Cerebellar cortex (tissue), 1 donor: ENCODE measurements at regions not wholly inside any gene's neighbourhood (a gene's known extent, or its start where the extent isn't known, plus 50 kb on each side); places are given as distances from the start of the nearest gene placed in this dataset.
"Not testable (repeated sequence)": the region's sequence is repeated elsewhere in the genome, so short reads cannot be mapped to it uniquely, and the experiment has no call there.

ENCODE experiments used
- DNase-seq: peaks from one replicate; pipeline ENCODE4 v3.0.0-alpha.2; 2015; ENCODE audit warnings: low spot score

DNA sequence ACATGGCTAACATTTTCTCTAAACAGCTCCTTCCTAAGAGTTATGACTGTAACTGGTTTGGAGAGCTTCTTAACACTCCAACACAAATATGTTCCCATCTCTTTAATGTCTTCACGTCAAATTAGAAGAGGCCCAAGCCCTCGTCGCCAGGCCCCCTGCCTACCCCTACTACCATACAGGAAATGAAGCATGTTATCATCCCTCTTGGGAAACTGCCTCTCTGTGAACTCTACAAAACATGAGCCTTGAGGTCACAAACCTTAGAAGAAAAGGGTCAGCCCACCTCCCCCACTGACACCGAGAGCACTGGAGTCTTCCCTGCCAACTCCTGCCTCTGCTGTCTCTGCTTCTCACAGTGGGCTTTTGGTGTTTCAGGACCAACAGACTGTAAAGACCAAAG, 243.1 kb upstream of the STT3B start:
- no peak for DNase-seq

DNA sequence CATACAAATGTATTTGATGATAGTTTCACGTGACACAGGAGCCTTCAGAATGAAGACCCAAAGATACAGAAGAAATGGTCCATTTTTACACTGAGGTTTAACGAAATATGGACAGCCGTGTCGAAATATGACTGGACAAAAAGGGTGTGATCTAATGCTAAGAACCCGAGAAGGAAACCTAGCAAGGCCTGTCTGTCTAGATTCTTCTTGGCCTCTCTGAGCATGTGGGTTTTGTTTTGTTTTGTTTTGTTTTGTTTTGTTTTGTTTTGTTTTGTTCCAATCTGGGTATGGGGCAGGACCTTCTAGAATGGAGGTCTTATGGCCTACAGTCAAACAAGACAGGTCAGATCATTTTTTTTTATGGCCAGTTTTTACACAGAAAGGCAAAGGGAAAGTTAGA, 242.7 kb upstream of the STT3B start:
- DNase-seq: no peak

DNA sequence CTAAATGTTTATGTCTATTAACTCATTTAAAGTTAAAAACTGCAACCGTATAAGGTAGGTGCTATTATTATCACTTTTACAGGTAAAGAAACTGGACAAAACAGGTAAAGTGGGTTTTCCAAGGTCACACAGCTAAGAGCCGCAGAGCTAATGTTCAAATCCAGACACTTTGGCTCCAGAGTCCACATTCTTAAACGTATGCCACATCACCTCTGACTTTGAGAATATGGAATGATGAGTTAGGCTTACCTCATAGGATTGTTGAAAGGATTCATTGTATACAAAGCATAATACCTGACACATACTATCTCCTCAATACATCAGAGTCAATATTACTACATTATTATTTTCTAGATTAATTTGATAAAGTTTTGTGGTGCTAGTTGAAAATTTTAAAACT, 240.9 kb upstream of the STT3B start:
- DNase-seq: no peak

DNA sequence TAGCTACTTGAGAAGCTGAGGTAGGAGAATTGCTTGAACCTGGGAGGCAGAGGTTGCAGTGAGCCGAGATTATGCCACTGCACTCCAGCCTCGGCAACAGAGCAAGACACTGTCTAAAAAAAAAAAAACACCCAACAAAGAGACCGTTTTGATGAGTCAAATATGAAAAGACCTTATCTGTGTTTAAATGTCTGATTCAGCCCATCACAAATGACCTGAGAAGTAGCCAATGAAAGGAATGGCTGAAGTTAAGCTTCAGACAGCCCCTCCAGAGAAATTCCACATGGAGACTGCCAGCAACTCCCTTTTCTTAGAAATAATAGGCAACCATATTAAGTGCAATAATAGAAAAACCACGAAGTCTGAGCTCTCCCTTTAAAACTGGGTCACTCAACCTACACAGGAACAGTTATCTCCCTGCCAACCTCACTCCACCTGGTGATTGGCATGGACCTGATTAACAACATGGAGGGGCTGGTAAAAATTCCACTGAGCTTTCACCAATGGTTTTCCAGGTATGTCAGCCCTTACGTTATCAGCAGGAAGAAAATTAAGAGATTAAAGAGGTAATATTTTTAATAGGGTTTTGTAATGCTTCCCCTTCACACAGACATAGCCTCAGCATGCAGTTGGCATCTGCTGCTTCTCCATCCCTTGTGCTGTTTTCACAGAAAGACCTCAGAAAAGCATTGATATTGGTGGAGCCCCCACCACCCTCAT, 238.1 kb upstream of the STT3B start:
- peak; percentile 3 for DNase-seq

DNA sequence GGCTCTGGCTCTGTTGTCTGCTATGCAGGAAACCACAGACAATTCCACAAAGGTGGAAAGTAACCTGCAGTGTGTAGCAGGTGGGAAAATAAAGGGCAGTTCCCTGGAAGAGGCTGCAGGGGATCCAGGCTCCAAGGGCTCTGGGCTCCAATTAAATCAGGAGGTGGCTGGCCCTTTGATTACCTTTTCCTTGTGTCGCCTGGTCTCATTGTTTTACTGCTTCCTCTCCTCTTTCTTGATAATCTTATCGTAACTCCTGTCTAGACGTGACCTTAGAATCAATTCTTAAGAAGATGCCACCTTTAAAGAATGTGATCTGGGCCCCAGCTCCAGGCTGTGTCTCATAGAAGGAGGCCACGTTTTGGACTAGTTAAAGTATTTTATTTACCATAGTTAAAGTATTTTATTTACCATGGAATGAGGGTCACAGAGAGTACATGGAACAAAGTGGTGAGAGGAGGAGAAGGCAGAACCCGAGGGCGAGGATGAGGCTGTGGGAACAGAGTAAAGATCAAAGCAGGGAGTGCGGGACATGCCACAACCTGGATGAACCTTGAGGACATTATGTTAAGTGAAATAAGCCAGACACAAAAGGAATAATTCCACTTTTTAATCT, 237.5 kb upstream of the STT3B start:
- DNase-seq: no peak

DNA sequence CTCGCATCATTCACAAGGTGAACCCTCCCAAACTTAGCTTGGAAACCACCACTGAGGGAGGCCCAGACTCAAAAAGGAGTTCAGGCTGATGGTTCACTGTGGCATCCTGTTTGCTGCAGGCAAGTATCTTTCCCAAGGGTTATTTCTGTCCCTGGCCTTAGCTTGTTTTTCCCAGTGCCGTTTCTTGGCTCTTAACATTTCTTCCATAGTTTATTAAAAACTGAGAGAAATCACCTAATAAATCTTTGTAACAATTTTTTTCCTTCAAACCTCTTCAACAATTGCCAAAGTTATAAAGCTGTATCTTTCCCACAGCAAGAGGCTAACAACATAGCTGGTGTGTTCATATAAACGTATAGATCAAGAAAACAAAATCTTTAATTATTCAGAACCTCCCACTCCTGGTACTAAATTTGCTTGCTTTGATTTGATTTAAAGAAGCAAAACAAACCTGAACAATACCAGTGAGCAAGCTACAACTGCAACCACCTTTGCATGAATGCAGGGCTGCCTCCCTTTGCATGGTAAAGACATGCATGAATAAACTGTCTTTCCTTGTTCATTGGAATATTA, 234.9 kb upstream of the STT3B start:
- DNase-seq: no peak

DNA sequence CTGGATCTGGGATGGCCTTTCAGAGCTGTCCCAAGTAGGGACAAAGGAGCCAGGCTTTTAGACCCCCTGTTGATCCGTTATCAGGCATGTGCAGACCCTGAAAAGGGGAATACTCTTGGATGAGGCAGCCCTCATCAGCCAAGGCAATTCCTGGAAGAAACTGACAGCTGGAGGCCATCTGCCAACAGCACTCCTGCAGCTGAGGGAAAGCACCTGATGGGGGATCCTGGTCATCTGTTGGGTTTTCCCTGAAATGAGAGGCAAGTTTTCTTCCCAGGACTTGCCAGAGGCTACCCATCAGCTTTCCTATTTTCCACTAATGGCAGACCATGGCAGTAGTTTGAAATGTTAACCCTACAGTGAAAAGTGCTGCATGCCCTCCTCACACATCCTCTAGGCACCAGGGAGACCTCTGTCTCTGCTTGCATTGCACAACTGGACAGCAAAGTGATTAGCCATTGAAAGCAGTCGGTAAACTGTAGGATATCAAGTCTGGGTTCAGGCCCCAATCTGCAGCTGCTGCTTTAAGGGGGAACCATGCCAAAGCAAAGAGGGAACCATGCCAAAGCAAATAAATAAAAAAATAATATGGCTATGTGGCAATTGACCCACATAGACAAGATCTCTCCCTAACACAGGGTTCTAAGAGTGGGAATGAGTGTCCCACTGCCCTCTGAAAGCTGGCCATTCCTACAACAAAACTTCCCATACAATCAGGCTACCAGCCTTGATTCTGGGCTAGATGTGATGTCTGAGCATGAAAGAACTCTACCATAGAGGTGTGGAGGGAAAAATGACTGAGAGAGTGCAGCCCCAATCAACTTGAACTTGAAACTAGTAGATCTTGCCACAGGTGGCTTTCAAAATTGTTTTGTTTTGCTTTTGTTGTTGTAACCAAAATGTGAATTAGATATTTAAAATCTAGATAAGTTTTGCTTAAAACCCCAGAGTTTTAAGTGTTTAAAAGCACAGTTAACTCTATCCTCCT, 232.0 kb upstream of the STT3B start:
- no peak for DNase-seq

DNA sequence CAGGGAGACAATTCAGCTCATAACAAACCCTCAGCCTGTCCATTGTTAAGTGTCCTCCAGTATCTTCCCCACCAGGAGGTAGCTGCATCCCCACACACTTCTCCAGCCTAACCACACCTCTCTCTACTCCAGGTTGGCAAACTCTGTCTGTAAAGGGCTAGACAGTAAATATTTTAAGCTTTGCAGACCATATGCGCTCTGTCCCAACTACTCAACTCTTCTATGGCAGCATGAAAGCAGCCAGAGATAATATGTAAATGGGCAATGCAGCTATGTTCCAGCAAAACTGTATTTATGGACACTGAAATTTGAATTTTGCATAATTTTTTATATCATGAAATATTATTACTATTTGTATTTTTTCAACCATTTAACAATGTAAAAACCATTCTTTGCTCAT, 230.4 kb upstream of the STT3B start:
- no peak for DNase-seq

DNA sequence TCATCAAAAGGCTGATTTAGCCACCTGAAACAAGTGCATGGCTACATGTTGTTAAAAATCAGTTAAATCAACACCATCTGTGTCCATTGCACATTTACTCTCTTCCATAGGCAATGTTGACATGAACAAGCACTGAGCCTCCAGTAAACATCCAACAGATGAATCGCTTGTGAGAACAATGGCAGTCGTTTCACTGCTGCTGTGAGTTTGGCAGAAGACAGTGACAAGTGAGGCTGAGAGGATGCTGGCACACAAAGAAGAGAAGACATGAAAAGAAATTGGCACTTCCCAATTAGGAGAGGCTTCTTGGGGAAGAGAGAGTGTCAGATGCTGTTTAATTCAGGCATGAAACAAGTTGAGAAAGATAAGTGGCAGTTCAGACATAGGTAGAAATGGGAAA, 227.4 kb upstream of the STT3B start:
- DNase-seq: no peak

DNA sequence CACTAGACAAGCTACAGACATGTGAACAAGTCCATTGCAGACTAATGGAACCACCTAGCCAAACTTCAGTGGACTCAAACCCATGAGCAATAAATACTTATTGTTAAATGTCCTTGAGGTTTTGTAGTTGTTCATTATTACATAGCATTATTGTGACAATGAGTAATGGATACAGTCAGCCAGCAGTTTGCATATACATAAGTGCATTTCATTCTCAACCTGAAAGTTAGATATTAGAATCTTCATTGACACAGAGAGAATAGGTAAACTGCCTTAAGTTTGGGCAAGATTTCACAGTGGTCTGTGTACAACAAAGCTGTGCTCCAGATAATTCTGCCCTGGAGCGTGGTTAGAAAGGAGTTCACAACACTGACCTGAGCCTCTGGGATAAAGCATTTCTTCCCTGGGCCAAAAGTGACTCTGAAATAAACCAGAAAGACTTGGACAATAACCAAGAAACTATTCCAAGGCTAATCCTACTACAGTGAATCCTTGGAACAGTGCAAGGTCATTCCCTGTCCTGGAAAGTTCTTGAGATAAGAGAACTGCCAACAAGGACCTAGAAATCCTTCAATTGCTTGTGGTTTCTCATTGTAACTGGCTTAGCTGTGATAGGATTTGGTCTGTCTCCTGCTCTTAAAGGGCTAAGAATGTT, 225.5 kb upstream of the STT3B start:
- no peak for DNase-seq

DNA sequence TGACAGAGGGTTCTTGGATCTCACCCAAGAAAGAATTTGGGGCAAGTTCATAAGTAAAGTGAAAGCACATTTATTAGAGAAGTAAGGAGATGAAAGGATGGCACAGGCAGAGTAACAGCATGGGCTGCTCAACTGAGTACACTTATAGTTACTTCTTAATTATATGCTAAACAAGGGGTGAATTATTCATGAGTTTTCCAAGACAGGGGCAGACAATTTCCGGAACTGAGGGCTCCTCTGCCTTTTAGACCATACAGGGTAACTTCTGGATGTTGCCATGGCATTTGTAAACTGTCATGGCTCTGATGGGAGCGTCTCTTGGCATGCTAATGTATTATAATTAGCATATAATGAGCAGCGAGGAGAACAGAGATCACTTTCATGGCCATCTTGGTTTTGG, 221.2 kb upstream of the STT3B start:
- DNase-seq: no peak

DNA sequence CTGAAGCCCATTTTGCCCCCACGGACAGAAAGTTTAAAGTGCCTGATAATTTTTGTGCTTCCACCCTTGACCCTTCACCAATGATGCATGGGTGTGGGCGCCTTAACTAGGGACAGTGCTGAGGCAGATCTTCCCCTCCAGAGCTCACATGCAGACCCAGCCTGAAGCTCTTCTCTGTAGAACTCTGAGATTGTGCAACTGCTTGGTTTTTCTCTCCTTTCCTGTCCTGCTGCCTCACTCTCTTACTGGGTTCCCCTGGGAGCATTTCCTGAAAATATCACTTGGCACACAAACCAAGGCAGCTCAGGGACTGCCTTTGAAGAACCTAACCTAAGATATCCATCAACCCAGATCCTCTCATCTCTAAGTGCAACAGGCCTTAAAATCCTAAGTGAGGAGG, 220.3 kb upstream of the STT3B start:
- DNase-seq: no peak

DNA sequence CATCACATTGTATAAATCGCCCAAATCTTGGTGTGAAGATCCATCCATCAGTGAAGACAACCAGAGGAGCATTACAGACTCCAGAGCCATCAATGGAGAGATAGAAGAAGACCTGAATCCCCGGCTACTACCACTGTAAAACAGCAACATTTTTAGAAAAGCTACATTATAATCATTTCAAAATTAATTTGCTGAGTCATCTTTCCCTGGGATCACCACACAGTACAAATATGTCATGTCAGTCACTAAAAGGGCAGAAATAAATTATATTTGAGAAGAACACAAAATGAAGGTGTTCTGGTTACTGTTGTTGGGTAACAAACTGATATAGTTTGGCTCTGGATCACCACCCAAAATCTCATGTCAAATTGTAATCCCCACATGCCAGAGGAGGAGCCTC, 218.5 kb upstream of the STT3B start:
- no peak for DNase-seq

DNA sequence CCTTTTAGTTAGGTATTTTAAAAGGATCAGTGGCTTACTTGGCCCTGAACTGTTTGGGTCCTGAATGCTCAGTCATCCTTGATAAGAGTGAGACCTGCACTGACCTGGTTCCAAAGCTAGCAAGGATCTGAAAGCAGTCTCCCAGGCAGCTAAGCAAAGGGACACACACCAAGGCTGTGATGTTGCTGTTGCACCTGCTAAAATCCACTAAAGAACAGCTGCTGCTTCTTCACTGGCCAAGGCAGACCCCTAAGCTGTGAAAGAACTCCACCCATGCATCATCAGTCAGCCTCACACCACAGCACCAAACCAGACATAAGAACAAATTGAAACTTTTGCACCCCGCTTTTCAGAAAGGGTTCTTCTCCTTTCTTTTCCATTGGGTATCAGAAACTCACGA, 213.4 kb upstream of the STT3B start:
- DNase-seq: no peak

DNA sequence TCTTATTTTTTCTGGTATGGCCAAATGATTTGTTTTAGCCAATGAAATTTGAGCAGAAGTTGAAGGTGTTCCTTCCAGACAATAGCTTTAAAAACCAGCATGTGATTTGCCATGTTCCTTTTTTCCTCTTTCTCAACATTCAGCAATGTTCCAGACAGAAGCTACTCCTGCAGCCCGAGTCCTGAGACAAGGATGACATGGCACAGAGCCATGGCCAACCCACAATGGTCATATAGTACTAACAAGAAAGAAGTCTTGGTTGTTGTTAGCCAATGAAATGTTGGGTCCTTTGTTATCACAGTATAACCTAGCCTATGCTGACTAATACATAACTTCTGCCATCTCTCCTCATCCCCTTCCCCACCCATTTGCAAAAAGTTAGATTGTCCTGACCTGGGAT, 211.1 kb upstream of the STT3B start:
- no peak for DNase-seq

DNA sequence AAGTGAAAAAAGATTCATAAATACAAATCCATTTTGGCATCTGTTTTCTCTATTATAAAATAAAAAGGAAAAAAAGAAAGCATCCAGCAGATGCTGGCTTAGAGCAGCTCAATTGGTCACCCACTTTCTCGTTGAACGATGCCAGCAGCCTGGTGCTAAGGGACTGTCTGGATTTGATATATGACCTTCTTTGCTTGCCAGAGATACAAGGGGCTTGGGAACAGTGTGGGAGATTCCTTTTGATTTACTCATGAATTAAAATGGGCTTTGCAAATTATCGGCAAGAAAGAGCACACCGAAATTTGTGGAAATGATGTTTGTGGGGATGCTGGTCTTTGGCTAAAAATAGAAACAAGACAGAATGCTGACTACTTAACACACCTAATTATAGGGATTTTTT, 210.3 kb upstream of the STT3B start:
- DNase-seq: no peak

DNA sequence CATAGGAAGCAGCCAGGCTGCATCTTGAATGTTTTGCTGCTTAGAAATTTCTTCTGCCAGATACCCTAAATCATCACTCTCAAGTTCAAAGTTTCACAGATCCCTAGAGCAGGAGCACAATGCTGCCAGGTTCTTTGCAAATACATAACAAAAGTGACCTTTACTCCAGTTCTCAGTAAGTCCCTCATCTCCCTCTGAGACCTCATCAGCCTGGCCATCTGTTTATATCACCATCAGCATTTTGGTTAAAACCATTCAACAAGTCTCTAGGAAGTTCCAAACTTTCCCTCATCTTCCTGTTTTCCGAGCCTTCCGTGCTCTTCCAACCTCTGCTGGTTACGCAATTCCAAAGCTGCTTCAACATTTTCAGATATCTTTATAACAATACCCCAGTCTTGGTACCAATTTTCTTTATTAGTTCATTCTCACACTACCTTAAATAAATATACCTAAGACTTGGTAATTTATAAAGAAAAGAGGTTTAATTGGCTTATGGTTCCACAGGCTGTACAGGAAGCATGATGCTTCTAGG, 204.8 kb upstream of the STT3B start:
- DNase-seq: not testable (repeated sequence)

DNA sequence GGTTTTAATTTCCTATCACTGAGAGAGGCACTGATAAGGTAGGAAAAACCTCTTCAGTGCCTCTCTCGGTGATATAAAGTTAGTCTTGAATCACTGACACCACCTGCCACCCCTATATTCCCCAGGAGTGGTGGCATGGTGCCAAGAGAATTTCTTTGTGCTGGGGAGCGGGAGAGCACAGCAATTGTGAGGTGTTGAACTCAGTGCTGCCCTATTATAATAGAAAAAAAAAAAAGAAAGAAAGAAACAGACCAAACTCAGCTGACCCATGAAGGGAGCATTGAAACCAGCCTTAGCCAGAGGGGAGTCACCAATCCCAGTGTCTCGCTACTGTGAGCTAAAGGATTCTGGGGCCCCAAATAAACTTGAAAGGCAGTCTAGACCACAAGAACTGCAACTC, 201.4 kb upstream of the STT3B start:
- DNase-seq: no peak

DNA sequence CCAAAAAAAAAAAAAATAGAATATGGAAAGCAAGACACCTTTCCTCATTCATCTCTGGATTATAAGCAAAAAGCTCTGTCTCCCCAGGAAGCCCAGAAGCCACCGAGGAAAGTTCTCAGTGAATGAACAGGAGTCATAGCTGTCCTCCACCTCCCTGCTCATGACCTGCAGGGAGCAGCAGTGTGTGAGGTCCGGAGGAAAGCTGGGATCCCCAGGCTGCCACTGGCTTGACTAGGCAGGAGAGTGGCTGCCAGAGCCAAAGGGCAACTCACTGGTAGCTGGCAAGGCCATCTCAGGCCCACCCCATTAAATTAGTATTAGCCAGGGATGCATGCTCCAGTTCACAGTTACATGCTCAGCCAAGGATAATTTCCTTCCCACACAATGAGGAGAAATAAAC, 191.6 kb upstream of the STT3B start:
- DNase-seq: no peak

DNA sequence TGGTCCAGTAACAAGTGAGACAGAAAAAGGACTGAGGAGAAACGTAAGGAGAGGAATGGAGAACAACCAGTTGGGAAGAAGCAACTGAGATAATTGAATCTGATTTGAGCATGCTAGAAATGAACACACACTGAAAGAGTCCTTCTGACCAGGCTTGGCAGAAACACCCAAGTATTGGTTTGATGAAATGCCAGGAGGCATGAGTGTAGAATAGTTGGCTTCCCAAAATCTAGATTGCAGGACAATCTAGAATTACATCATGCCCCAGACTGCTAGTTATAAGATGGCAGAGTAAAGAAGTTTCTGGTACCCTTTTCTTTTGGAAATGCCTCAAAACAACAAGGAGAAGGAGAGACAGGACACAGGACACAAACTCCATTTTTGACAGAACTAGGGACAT, 189.7 kb upstream of the STT3B start:
- no peak for DNase-seq

DNA sequence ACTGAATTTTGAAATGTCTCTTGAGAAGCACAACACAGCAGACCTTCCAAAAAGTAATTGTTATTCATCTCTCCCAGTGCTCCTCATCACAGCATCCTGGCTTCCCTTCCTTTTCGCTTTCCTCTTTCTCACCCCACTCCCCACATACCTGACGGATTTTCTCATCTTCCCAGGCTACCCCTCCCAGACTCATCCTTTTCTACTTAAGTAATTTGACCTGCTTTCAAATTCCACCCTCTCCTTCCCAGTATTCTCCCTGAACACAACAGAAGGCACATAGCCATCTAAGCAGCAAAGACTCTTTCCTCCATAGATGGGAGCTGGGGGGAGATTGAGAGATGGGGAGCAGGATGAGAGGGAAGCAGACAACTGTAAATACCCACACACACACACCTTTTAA, 187.1 kb upstream of the STT3B start:
- DNase-seq: no peak

DNA sequence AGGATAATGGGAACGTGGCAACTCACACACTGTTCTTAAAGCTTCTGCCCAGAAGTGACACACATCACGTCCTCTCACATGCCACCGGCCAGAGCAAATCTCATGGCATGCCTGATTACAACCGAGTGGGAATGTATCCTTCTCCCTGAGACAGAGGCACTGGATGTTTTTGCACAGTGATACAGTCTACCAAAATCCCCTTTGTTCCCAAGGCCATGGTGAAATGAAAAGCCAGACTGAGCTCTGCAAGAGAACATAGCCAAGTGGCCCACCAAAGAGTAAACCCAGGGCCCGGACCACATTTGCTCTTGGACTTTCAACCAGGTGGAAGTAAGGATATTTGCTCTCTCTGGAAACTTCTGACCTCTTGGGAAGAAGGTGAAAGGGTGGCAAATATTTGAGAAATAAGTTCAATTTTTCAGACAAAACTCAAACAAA, 186.2 kb upstream of the STT3B start:
- no peak for DNase-seq
